Activated naive CD4-positive, alpha-beta T cell treated with anti-CD3 and anti-CD28 coated beads, Interleukin-2, amount 10 ng/mL, durations not matched to agents 7 days and 5 days (primary cell): ENCODE measurements at regions not wholly inside any gene's neighbourhood (a gene's known extent, or its start where the extent isn't known, plus 50 kb on each side); places are given as distances from the start of the nearest gene placed in this dataset.

Experiments used
- CTCF ChIA-PET: fragments of 350-600 bp; sonication (Branson Sonifier 250); formaldehyde crosslinking; loops from one replicate; lab custom pipeline; 2021; ENCODE audit warnings: antibody characterized with exemption; lab: Charles Lee
- DNase-seq: peaks from one replicate; pipeline ENCODE4 v3.0.0-alpha.2; 2020
- H3K27ac Mint-ChIP-seq: one replicate; pipeline ENCODE4 v1.8.0; 2021; ENCODE audit warnings: mild to moderate bottlenecking, moderate library complexity, mixed read lengths
- H3K27me3 Mint-ChIP-seq: one replicate; pipeline ENCODE4 v1.8.0; 2021; ENCODE audit warnings: mild to moderate bottlenecking, mixed read lengths
- H3K36me3 Mint-ChIP-seq: one replicate; pipeline ENCODE4 v1.8.0; 2021; ENCODE audit warnings: mixed read lengths
- H3K4me1 Mint-ChIP-seq: one replicate; pipeline ENCODE4 v1.8.0; 2021; ENCODE audit warnings: mixed read lengths
- H3K4me3 Mint-ChIP-seq: one replicate; pipeline ENCODE4 v1.8.0; 2021; ENCODE audit warnings: mild to moderate bottlenecking, moderate library complexity, mixed read lengths
- H3K9me3 Mint-ChIP-seq: one replicate; pipeline ENCODE4 v1.8.0; 2021; ENCODE audit warnings: mixed read lengths

- CTCF ChIA-PET = interaction anchor here (1.2 kb wide), 1 partner anchor 135 kb away, joined by 3 read pairs; no protein-coding TSS in a partner anchor
- H3K27me3 Mint-ChIP-seq = no peaks in the 10 kb centered on the region
- no peak for DNase-seq
- H3K27ac Mint-ChIP-seq = no peak overlapping the region
- H3K4me1 Mint-ChIP-seq = peaks cover 17% of the 10 kb centered on the region
- H3K9me3 Mint-ChIP-seq = no peaks in the 10 kb centered on the region
- no peak overlapping the region for H3K4me3 Mint-ChIP-seq
- no peaks in the 10 kb centered on the region for H3K36me3 Mint-ChIP-seq
These were observed 314.8 kb upstream of the ACVR2A start for GRCh38 chr2:147530033-147530432.

GRCh38 chr2:147525819-147526489 is 318.9 kb upstream of the ACVR2A start:
- H3K36me3 Mint-ChIP-seq = peaks cover 5% of the 10 kb centered on the region
- no peak for DNase-seq
- H3K4me1 Mint-ChIP-seq = peaks cover 29% of the 10 kb centered on the region
- CTCF ChIA-PET = interaction anchor here (0.7 to 0.8 kb wide), 2 partner anchors 58 to 194 kb away, joined by 3 read pairs; no protein-coding TSS in a partner anchor
- no peak overlapping the region for H3K4me3 Mint-ChIP-seq
- no peaks in the 10 kb centered on the region for H3K27me3 Mint-ChIP-seq
- peaks cover 8% of the 10 kb centered on the region for H3K9me3 Mint-ChIP-seq
- H3K27ac Mint-ChIP-seq = peak overlapping the region; percentile 56

GRCh38 chr2:147524912-147525311 is 319.9 kb upstream of the ACVR2A start:
- Mint-ChIP-seq H3K4me1 (peaks cover 36% of the 10 kb centered on the region), H3K9me3 (peaks cover 8% of the 10 kb centered on the region)
- DNase-seq = no peak

GRCh38 chr2:147523415-147523814 is 321.4 kb upstream of the ACVR2A start:
- H3K27ac Mint-ChIP-seq = no peak overlapping the region
- CTCF ChIA-PET = no interaction called here
- peaks cover 4% of the 10 kb centered on the region for H3K27me3 Mint-ChIP-seq
- no peak for DNase-seq
- H3K36me3 Mint-ChIP-seq = peaks cover 9% of the 10 kb centered on the region
- H3K9me3 Mint-ChIP-seq = peaks cover 8% of the 10 kb centered on the region
- H3K4me3 Mint-ChIP-seq = no peak overlapping the region
- peaks cover 36% of the 10 kb centered on the region for H3K4me1 Mint-ChIP-seq

More at GRCh38 chr2:147524912-147525311, 319.9 kb upstream of the ACVR2A start:
- peaks cover 5% of the 10 kb centered on the region for H3K36me3 Mint-ChIP-seq
- CTCF ChIA-PET = no interaction called here
- H3K4me3 Mint-ChIP-seq = no peak overlapping the region
- no peak overlapping the region for H3K27ac Mint-ChIP-seq
- peaks cover 4% of the 10 kb centered on the region for H3K27me3 Mint-ChIP-seq

- Mint-ChIP-seq H3K27me3 (peaks cover 4% of the 10 kb centered on the region), H3K4me1 (peaks cover 36% of the 10 kb centered on the region), H3K27ac (no peak overlapping the region), H3K36me3 (peaks cover 12% of the 10 kb centered on the region), H3K4me3 (no peak overlapping the region), H3K9me3 (peaks cover 15% of the 10 kb centered on the region)
- CTCF ChIA-PET = interaction anchor here (0.7 kb wide), 1 partner anchor 142 kb away, joined by 3 read pairs; no protein-coding TSS in a partner anchor
- DNase-seq = no peak
These were observed 322.9 kb upstream of the ACVR2A start for GRCh38 chr2:147521936-147522335.

- Mint-ChIP-seq H3K36me3 (peaks cover 16% of the 10 kb centered on the region), H3K9me3 (peaks cover 22% of the 10 kb centered on the region), H3K27ac (no peak overlapping the region), H3K4me3 (no peak overlapping the region), H3K27me3 (peaks cover 4% of the 10 kb centered on the region), H3K4me1 (peaks cover 26% of the 10 kb centered on the region)
- CTCF ChIA-PET = no interaction called here
- no peak for DNase-seq
These were observed 324.0 kb upstream of the ACVR2A start for GRCh38 chr2:147520817-147521216.

- Mint-ChIP-seq H3K9me3 (peaks cover 22% of the 10 kb centered on the region), H3K36me3 (peaks cover 16% of the 10 kb centered on the region), H3K27ac (no peak overlapping the region), H3K4me3 (no peak overlapping the region), H3K4me1 (peaks cover 22% of the 10 kb centered on the region), H3K27me3 (peaks cover 4% of the 10 kb centered on the region)
- CTCF ChIA-PET = no interaction called here
- no peak for DNase-seq
These were observed 325.7 kb upstream of the ACVR2A start for GRCh38 chr2:147519178-147519577.

- peaks cover 17% of the 10 kb centered on the region for H3K9me3 Mint-ChIP-seq
- no peak for DNase-seq
- H3K27ac Mint-ChIP-seq = no peak overlapping the region
- no peaks in the 10 kb centered on the region for H3K27me3 Mint-ChIP-seq
- H3K4me1 Mint-ChIP-seq = peaks cover 28% of the 10 kb centered on the region
- CTCF ChIA-PET = interaction anchor here (1.6 kb wide), 1 partner anchor 149 kb away, joined by 3 read pairs; no protein-coding TSS in a partner anchor
- H3K36me3 Mint-ChIP-seq = peaks cover 11% of the 10 kb centered on the region
- H3K4me3 Mint-ChIP-seq = no peak overlapping the region
These were observed 329.6 kb upstream of the ACVR2A start for GRCh38 chr2:147515213-147515612.

GRCh38 chr2:147512206-147512605 is 332.6 kb upstream of the ACVR2A start:
- no peak overlapping the region for H3K27ac Mint-ChIP-seq
- no peak for DNase-seq
- no peaks in the 10 kb centered on the region for H3K27me3 Mint-ChIP-seq
- CTCF ChIA-PET = no interaction called here
- H3K4me1 Mint-ChIP-seq = peaks cover 28% of the 10 kb centered on the region
- peaks cover 5% of the 10 kb centered on the region for H3K36me3 Mint-ChIP-seq
- H3K9me3 Mint-ChIP-seq = peaks cover 16% of the 10 kb centered on the region
- no peak overlapping the region for H3K4me3 Mint-ChIP-seq

- Mint-ChIP-seq H3K4me1 (peaks cover 28% of the 10 kb centered on the region), H3K9me3 (peaks cover 10% of the 10 kb centered on the region), H3K27me3 (no peaks in the 10 kb centered on the region), H3K36me3 (peaks cover under 1% of the 10 kb centered on the region), H3K4me3 (no peak overlapping the region), H3K27ac (no peak overlapping the region)
- DNase-seq = peak; percentile 49
- CTCF ChIA-PET = interaction anchor here (0.7 kb wide), 1 partner anchor 388 kb away, joined by 3 read pairs; no protein-coding TSS in a partner anchor
These were observed 333.3 kb upstream of the ACVR2A start for GRCh38 chr2:147511491-147511948.

- Mint-ChIP-seq H3K27ac (no peak overlapping the region), H3K9me3 (peaks cover 5% of the 10 kb centered on the region), H3K4me1 (peaks cover 25% of the 10 kb centered on the region), H3K27me3 (no peaks in the 10 kb centered on the region), H3K36me3 (no peaks in the 10 kb centered on the region), H3K4me3 (no peak overlapping the region)
- CTCF ChIA-PET = no interaction called here
- no peak for DNase-seq
These were observed 335.0 kb upstream of the ACVR2A start for GRCh38 chr2:147509821-147510220.

GRCh38 chr2:147506889-147507288 is 337.9 kb upstream of the ACVR2A start:
- Mint-ChIP-seq H3K9me3 (peaks cover 9% of the 10 kb centered on the region), H3K27me3 (no peaks in the 10 kb centered on the region), H3K4me1 (peaks cover 43% of the 10 kb centered on the region), H3K4me3 (no peak overlapping the region), H3K36me3 (peaks cover 26% of the 10 kb centered on the region), H3K27ac (no peak overlapping the region)
- CTCF ChIA-PET = no interaction called here
- DNase-seq = no peak

- no peak for DNase-seq
- Mint-ChIP-seq H3K4me1 (peaks cover 70% of the 10 kb centered on the region), H3K4me3 (no peak overlapping the region), H3K27me3 (no peaks in the 10 kb centered on the region), H3K9me3 (peaks cover 10% of the 10 kb centered on the region), H3K36me3 (peaks cover 32% of the 10 kb centered on the region), H3K27ac (peak overlapping the region; percentile 8)
- CTCF ChIA-PET = interaction anchor here (0.9 kb wide), 1 partner anchor 31 kb away, joined by 3 read pairs; no protein-coding TSS in a partner anchor
These were observed 342.0 kb upstream of the ACVR2A start for GRCh38 chr2:147502711-147503290.

GRCh38 chr2:147501968-147502367 is 342.9 kb upstream of the ACVR2A start:
- CTCF ChIA-PET = no interaction called here
- Mint-ChIP-seq H3K9me3 (peaks cover 8% of the 10 kb centered on the region), H3K4me1 (peaks cover 78% of the 10 kb centered on the region), H3K36me3 (peaks cover 32% of the 10 kb centered on the region), H3K27me3 (no peaks in the 10 kb centered on the region), H3K4me3 (no peak overlapping the region), H3K27ac (peak overlapping the region; percentile 8)
- DNase-seq = no peak
